Activated B cell treated with CpG ODN at 0.5 μM for 24 hours (primary cell): ENCODE measurements at regions not wholly inside any gene's neighbourhood (a gene's known extent, or its start where the extent isn't known, plus 50 kb on each side); places are given as distances from the start of the nearest gene placed in this dataset.

Source experiments
- ATAC-seq: fragments of 200-7000 bp; cut with Tn5 transposase; one replicate; pipeline ENCODE4 v1.10.0; 2021; ENCODE audit warnings: low read depth, mild to moderate bottlenecking, moderate library complexity
- CTCF ChIA-PET: fragments of 350-600 bp; sonication (Branson Sonifier 250); formaldehyde crosslinking; loops from one replicate; lab custom pipeline; 2021; ENCODE audit warnings: antibody characterized with exemption; lab: Charles Lee
- POLR2A ChIA-PET: fragments of 350-600 bp; sonication (Branson Sonifier 250); formaldehyde crosslinking; loops from one replicate; lab custom pipeline; 2021; ENCODE audit warnings: antibody characterized with exemption; lab: Charles Lee
- DNase-seq: peaks from one replicate; pipeline ENCODE4 v3.0.0; 2022
- H3K27ac Mint-ChIP-seq: one replicate; pipeline ENCODE4 v1.8.0; 2020; ENCODE audit warnings: mixed read lengths
- H3K27me3 Mint-ChIP-seq: one replicate; pipeline ENCODE4 v1.8.0; 2021; ENCODE audit warnings: mixed read lengths
- H3K36me3 Mint-ChIP-seq: one replicate; pipeline ENCODE4 v1.8.0; 2021; ENCODE audit warnings: low read depth, mixed read lengths
- H3K4me1 Mint-ChIP-seq: one replicate; pipeline ENCODE4 v1.8.0; 2021; ENCODE audit warnings: mixed read lengths
- H3K4me3 Mint-ChIP-seq: one replicate; pipeline ENCODE4 v1.8.0; 2020; ENCODE audit warnings: mild to moderate bottlenecking, mixed read lengths
- H3K9me3 Mint-ChIP-seq: one replicate; pipeline ENCODE4 v1.8.0; 2020; ENCODE audit warnings: mixed read lengths
- intact Hi-C: fragments of 100-400 bp; cut with micrococcal nuclease; formaldehyde crosslinking; loops from one replicate; pipeline ENCODE4 v1.15.1; 2024
- TF ChIP-seq, protein P1 (sequence below): fragments of 200-600 bp; IDR thresholded peaks from one replicate; pipeline ENCODE4 v1.8.0; 2022; ENCODE audit warnings: antibody characterized with exemption, mild to moderate bottlenecking

DNA sequence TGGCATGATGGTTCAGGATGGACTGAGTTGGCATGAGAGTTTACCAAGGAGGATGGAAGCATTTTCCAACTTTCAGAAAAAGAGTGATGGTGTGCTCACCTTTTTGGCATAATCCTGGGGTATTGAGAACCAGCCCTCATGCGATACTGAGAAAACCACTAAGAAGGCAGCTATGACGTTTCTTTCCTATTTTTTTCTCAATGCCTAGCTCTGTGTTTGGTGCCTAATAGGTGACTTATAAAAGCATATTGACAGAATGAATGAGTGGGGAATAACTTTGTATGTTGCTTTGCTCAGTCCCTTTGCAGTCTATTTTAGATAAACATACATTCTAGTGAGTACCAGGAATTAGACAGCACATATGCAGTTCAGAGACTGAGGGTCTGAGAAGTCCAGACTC lies 816.3 kb downstream of the DHX35 start:
- H3K27me3 Mint-ChIP-seq, result no peaks in the 10 kb centered on the region
- intact Hi-C loops, result no loop called here
- ChIA-PET POLR2A (no interaction called here), CTCF (no interaction called here)
- H3K36me3 Mint-ChIP-seq, result no peaks in the 10 kb centered on the region
- ATAC-seq, result no peak
- peaks cover 7% of the 10 kb centered on the region for H3K9me3 Mint-ChIP-seq
- H3K4me1 Mint-ChIP-seq, result no peaks in the 10 kb centered on the region
- DNase-seq, result no peak
- no peak overlapping the region for H3K4me3 Mint-ChIP-seq
- H3K27ac Mint-ChIP-seq, result no peak overlapping the region
- TF ChIP-seq, protein P1, sequence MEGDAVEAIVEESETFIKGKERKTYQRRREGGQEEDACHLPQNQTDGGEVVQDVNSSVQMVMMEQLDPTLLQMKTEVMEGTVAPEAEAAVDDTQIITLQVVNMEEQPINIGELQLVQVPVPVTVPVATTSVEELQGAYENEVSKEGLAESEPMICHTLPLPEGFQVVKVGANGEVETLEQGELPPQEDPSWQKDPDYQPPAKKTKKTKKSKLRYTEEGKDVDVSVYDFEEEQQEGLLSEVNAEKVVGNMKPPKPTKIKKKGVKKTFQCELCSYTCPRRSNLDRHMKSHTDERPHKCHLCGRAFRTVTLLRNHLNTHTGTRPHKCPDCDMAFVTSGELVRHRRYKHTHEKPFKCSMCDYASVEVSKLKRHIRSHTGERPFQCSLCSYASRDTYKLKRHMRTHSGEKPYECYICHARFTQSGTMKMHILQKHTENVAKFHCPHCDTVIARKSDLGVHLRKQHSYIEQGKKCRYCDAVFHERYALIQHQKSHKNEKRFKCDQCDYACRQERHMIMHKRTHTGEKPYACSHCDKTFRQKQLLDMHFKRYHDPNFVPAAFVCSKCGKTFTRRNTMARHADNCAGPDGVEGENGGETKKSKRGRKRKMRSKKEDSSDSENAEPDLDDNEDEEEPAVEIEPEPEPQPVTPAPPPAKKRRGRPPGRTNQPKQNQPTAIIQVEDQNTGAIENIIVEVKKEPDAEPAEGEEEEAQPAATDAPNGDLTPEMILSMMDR, result no peak

DNA sequence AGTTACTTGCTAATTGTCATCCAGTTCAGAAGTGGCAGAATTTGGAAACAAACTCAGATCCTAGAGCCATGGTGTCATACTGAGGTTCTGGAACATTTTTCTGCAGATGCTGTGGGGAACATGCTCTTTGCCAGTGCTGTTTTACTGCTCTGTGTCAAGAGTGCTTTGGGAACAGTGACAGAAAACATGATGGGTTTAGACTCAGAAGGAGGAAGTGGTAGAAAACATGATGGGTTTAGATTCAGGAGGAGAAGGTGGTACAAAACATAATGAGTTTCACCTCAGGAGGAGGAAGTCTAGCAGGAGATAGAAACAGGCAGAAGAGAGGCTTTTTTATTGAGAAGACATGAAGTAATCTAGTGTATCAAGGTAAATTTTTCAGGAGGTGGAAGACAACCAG lies 815.5 kb downstream of the DHX35 start:
- no peak overlapping the region for H3K4me3 Mint-ChIP-seq
- no peak for ATAC-seq
- no peak overlapping the region for H3K27ac Mint-ChIP-seq
- ChIA-PET CTCF (no interaction called here), POLR2A (interaction anchor here (0.6 kb wide), 1 partner anchor 20 kb away, joined by 3 read pairs; no protein-coding TSS in a partner anchor)
- intact Hi-C loops, result no loop called here
- DNase-seq, result no peak
- no peaks in the 10 kb centered on the region for H3K27me3 Mint-ChIP-seq
- H3K36me3 Mint-ChIP-seq, result no peaks in the 10 kb centered on the region
- peaks cover 7% of the 10 kb centered on the region for H3K9me3 Mint-ChIP-seq
- no peaks in the 10 kb centered on the region for H3K4me1 Mint-ChIP-seq
- TF ChIP-seq, protein P1, result no peak

DNA sequence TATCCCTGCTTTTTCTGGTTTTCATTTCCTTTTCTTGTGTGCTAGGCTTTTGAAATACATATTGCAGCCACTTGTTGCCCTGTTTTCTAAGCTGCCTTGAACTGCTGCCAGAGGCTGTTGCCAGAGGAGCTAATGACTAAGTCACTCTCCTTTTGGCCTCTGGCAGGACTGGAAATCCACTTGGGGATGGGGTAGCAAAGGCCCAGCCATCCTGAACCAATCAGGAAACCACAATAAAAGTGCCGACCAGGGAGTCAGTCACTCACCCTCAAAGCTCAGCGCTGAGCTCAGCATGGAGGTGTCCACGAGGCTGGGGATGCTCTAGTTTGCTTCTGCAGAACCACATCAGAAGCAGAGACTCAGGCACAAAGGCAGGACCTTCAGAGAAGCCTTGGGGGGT lies 813.0 kb downstream of the DHX35 start:
- no peaks in the 10 kb centered on the region for H3K36me3 Mint-ChIP-seq
- ATAC-seq, result no peak
- no peak overlapping the region for H3K4me3 Mint-ChIP-seq
- peaks cover 7% of the 10 kb centered on the region for H3K9me3 Mint-ChIP-seq
- no peak for DNase-seq
- ChIA-PET CTCF (no interaction called here), POLR2A (no interaction called here)
- H3K4me1 Mint-ChIP-seq, result no peaks in the 10 kb centered on the region
- intact Hi-C loops, result no loop called here
- TF ChIP-seq, protein P1, result no peak
- no peak overlapping the region for H3K27ac Mint-ChIP-seq
- no peaks in the 10 kb centered on the region for H3K27me3 Mint-ChIP-seq

DNA sequence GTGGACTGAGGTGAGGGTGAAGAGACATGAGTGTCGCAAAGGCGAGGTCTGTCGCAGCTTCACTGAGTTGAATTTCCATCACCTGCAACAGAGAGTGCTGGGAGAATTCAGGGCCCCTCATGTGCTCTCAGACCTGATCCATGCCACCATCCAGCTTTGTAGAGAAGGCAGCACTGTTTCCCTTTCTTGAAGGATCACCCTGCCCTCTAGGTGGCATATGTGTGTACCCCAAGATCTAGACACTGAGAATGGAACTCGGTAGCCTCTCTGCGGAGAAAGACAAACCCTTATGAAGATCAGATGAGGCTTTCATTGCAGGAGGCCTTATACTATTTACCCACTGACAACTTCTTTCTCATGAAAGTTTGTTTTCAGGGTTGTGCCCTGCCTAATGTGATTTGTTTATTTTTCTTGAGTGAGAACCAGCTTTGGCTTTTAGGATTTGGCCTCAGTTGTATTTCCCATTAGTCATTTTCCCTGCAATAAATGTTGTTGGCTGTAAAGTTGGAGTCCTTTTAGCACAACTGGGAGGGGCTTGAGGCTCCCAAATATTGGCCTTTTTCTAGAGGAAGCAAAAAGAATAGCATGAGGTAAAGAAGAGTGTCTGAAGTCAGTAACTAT lies 811.3 kb downstream of the DHX35 start:
- TF ChIP-seq, protein P1, result no peak
- no peak overlapping the region for H3K4me3 Mint-ChIP-seq
- intact Hi-C loops, result no loop called here
- H3K36me3 Mint-ChIP-seq, result no peaks in the 10 kb centered on the region
- H3K4me1 Mint-ChIP-seq, result no peaks in the 10 kb centered on the region
- CTCF ChIA-PET, result no interaction called here
- H3K27me3 Mint-ChIP-seq, result no peaks in the 10 kb centered on the region
- peaks cover 6% of the 10 kb centered on the region for H3K9me3 Mint-ChIP-seq
- ATAC-seq, result no peak
- no peak overlapping the region for H3K27ac Mint-ChIP-seq
- POLR2A ChIA-PET, result no interaction called here
- DNase-seq, result no peak

DNA sequence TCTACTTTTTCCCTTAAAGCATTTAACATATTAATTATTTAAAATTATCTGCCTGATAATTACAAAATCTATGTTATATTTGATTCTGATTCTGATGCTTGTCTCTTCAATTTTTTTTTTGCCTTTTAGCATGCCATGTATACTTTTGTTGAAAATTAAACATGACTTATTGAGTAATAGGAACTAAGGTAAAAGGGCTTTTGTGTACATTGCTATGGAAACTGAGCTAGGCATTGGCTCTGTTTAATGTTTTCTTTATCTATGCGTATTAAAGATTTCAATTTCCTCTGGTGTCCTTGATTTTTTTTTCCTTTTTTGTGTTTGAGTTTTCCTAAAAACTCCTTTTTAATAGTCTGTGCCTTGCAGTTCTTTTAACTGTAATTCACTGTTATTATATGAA lies 805.2 kb downstream of the DHX35 start:
- TF ChIP-seq, protein P1, result no peak
- Mint-ChIP-seq H3K4me1 (no peaks in the 10 kb centered on the region), H3K27me3 (peaks cover 2% of the 10 kb centered on the region), H3K27ac (no peak overlapping the region), H3K9me3 (peaks cover 26% of the 10 kb centered on the region), H3K4me3 (no peak overlapping the region), H3K36me3 (no peaks in the 10 kb centered on the region)
- DNase-seq (no peak), ATAC-seq (no peak)
- intact Hi-C loops, result no loop called here
- ChIA-PET POLR2A (no interaction called here), CTCF (no interaction called here)
